ENCODE measurements at regions not wholly inside any gene's neighbourhood (a gene's known extent, or its start where the extent isn't known, plus 50 kb on each side); places are given as distances from the start of the nearest gene placed in this dataset.

DNA sequence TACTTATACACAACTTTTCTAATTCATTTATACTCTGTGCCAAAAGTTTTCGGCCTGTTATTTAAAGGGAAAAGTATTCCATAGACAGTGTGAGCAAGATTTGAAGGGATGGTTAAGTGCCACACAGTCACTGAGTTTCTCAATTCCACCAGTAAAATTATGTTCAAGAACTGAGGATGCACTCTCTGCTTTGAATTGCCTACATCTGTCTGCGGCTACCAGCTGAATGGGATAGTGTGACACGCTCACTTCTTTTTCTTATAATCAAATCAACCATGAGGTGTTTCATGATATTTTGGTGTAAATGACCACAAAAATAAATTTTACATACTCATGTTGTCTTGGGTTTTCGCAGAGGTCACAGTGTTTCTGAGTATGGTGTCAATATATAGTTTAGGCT lies 218.4 kb upstream of the TMEM161B start:
- no peak for DNase-seq (ENCODE audit: low spot score)

DNA sequence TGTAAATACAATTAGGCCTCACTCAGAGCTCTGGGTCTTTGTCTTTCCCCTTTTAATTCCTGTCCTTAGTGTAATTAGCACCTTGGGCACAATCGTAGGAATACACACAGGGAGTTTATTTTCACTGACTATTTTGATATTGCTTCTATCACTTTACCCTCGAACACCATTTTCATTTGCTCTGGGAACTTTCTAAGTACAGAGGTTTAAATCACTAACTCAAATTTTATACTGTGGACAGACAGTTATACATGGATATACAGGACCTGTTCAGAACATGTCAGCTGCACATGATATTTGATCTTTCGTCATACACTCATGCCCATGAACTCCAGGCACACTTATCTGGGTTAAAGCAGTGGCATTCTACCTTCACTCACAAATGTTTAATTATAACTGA lies 217.8 kb upstream of the TMEM161B start:
- no peak for DNase-seq (ENCODE audit: low spot score)

DNA sequence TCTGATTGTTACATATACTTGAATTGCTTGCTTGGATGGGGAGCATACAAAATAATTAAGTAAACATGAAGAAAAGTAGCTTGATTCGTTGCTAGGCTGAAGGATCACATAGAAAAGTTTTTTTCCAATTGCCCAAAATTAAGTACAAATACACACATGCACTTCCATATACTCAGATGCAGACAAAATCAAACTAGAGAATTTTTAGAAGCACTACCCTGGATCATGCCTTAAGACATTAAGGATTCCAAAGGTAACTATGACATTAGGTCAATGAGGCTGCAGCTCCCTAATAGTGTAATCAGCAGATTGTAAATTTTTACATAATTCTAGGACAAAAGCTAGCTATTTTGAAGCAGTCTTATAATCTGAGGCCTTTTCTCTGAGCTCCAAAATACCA lies 216.9 kb upstream of the TMEM161B start:
- no peak for DNase-seq (ENCODE audit: low spot score)

DNA sequence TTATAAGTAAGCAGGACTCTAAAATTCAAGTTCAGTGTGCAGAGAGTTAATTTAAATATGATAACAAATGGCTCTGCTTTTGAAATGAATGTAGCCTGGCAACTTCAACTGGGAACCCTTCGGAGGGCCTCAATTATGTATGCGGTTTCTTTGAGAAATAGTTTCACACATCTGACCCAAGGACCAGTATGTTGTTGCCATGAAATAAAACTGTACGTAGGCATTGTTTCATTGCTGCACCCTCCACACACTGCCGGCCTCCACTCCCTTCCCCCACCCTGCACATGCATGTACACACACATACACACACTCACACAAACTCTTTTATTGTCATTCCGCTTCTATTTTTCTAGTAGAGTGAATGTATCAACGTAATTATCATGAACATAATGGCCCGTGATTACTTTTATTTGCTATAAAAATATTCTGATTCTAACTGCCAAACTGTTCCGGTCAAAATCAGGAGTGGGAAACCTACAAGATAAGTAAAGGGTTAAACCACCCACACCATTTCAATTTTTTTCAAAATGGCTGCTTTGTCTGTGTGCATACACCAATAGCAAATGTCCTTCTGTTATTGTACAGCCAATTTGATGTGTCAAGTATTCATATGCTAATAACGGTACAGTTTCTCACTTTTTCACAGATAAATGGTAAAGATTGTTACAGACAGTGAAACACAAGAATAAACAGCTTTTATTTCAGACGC lies 215.5 kb upstream of the TMEM161B start:
- DNase-seq (ENCODE audit: low spot score): no peak

DNA sequence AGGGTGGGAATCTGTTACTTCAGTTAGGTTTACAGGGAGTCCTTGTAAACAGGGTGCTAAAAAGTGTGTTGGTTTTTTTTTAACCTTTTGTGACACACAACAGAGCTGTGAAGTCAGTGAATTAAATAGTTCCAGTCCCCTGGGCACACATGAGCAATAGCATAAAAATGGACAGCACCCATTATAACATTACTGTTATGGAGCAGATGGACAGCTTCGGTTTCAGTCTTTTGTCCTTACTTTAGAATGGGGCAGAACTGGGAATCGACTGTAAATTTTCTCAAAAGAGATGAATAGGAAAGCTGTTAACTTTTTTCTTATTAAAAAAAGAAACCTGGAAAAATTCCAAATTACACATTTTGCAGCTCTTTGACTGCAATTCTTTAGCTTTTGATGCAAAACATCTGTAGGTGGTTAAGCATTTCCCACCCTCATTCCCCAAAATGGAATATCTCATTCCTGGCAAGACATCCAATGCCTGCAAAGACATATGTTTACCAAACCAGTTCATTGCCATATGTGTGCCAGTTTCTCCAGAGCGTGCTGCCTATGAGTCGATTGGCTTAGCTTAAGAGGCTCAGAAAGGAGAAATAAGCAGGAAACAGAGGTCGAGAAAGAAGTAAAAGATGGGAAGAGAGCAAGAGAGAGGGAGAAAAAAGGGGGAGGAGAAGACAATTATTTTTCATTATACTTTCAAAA lies 212.3 kb upstream of the TMEM161B start:
- no peak for DNase-seq (ENCODE audit: low spot score)

DNA sequence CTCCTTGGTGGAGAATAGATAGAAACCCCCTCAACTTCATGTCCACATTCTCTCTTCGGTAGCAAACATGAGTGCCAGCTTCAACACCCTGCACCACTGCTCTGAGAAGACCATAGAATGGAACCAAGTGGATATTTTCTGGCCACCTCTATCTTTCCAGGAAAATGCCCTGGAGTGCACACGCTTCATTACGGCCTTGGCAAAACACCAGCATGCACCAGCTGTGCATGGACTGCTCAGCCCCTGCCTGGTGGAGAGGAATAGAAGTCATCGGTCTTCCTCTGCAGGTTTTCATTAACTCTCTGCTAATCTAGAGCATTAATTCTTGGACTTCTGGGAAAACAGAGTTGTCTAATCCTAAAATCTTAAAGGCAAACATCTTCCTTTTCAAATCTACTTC lies 211.6 kb upstream of the TMEM161B start:
- no peak for DNase-seq (ENCODE audit: low spot score)

DNA sequence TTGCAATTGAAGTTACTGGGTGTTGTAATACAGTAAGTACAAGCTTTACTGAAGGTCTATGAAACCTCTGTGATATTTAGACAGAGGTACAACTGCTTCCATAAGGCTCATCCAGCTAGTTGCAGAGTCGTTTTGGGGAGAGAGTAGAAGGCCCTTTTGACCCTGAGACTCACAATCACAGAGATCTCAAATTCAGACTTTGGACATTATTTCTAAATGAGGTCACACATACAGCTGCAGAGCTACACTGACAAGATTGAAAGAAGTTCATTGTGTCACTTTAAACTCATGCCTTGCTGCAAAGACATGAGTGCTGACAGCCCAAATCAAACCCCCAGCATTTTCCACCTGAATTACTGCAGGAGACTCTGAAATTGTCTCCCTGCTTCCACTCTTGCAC lies 205.9 kb upstream of the TMEM161B start:
- DNase-seq (ENCODE audit: low spot score): no peak

DNA sequence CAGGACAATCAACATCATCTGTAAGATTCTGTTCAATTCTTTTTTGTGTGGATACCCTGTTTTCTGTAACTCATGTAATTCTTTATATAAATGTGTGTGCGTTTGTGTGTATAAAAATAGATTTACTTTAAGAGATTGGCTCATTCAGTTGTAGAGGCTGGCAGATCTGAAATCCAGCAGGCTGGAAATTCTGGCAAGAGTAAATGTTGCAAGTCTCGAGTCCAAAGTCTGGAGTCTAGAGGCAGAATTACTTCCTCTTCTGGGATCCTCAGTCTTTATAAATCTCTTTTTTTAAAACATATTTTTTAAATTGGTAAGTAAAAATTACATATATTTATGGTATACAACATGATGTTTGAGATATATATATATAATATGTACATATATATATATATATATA lies 202.1 kb upstream of the TMEM161B start:
- no peak for DNase-seq (ENCODE audit: low spot score)

DNA sequence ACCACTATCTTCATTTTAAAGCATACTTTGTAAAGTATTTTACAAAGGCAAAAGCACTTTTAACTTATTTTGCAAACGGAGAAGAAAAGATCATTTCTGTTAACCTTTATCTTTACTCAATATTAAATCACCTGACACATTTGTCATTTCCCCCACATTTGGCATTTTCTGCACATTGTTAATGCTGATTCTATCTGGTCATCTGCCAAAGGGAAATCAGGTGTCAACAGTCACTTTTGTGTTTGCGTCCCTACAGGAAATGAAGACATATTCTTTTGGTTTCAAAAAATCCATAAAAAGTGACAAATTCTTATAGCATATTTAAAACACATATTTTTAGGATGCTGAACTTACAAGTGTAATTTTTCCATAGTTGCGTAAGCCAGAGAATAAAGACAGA lies 191.3 kb upstream of the TMEM161B start:
- no peak for DNase-seq (ENCODE audit: low spot score)

DNA sequence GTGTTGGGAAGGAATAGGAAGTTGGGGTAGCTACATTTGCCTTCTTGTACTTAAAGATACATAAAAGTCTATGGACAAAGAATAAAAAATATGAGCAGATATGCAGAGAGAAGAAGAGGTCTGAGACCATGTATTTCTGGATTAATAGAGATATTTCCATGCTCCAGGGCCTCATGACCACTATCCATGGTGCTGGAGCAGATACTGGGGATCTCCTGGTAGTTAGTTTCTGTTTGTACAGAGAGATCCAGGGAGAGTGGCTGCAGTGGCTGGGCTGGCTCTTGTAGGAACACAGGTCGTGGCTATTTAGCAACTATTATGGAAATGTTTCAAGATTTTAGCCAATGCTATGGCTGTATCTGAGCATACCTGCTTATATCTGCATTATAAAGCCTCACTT lies 184.2 kb upstream of the TMEM161B start:
- DNase-seq (ENCODE audit: low spot score): no peak

DNA sequence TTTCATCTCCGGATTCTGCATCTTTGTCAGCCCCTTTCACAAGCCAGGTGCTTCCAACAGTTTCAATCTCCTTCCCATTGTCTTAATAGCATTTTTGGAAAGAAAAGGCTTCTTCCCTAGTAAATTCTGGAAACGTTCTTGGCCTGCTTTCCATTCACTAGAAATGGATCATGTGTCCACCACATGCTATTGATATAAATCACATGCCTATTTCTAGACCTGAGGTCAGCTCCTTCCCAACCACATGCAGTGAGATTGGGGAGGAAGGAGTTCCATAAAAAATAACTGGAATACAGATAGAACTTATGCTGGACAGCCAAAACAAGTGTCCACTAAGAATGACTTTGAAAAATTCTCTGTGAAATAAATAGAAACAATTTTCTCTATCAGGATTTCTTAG lies 181.6 kb upstream of the TMEM161B start:
- DNase-seq (ENCODE audit: low spot score): no peak

DNA sequence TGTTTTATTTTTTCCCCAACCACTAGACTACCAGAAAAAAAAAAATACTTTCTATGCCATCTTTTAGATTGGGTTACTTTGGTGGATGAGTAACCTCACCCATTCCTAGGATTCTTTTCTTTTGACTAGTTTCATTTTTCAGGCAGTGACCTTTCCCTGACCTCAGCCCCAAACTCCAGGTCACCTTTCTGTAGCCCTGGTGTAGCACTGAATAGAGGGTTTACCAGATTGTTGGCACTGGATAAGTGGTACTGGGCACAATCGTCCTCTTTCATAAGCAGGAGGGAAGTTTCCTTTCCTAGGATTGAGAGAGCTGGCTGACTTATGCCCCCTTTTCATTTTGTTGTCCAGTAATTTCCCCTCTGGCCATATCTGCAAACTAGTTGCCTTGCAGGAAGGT lies 169.4 kb upstream of the TMEM161B start:
- DNase-seq (ENCODE audit: low spot score): no peak

DNA sequence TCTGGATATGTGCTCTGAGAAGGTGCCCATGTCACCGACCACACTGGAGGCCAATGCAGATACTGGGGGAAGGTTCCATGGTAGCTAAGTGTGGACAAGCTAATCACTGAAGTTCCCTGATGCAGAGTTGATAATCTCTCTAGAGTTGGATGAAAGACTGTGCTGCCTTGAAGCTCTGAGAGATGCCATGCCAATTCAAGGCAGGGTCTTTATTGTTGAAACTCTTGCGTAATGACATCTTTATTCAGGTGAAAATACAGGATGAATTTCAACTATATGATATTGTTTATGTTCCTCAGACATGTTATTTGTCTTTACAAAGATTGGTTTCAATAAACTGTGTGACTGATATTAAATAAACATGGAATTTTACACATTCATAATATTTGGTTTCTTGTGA lies 167.6 kb upstream of the TMEM161B start:
- DNase-seq (ENCODE audit: low spot score): no peak

DNA sequence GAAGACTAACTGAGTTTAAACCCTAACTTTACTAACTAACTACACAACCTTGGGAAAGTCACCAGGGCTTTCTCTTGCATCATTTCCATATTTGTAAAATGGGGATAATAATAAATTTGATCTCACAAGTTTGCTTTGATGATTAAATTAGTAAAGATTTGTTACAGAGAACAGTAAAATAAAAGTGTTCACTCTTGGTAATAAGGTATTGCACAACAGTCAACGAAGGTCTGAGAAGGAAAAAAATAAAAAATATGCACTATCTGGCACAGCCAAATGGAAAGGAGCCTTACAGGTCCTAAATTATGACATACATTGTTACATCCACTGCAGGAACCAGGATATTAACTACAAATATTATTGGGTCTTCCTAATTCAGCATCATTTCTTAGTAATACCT lies 160.0 kb upstream of the TMEM161B start:
- DNase-seq (ENCODE audit: low spot score): no peak

DNA sequence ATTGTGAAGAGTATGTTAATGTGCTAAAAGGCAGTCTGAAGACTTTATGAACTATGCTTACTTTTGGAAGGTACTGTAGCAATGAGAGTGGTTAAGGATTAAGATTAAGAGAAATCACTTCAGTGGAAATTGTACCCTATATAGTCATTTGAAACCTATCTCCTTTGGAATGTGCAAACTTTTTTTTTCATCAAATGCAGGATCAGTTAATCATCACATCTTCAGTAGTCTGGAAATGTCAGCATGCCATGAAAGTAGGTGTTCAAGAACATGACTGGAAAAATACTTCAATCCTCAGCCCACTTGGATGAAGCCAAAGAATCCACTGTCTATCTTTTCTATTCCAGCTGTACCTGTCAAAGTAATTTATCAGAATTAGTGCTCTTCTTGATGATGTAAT lies 157.8 kb upstream of the TMEM161B start:
- DNase-seq (ENCODE audit: low spot score): no peak

DNA sequence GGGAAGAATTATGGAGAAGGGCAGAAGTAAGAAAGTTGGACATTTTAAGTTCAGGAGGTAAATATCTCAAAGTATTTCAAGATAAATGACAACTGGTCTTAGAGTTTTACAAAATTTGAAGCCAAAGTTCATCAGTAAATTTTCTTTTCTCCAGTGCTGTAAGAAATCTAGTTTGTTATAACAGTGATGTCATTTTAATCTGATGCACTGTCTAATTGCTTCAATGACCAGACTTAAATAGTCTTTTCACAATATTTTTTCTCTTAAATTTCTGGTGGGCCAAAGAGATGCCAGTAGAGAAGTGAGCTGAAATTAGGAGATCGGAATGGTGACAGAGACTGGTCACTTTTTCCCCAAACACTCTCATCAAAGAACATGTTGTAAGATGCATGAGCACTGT lies 156.5 kb upstream of the TMEM161B start:
- no peak for DNase-seq (ENCODE audit: low spot score)

DNA sequence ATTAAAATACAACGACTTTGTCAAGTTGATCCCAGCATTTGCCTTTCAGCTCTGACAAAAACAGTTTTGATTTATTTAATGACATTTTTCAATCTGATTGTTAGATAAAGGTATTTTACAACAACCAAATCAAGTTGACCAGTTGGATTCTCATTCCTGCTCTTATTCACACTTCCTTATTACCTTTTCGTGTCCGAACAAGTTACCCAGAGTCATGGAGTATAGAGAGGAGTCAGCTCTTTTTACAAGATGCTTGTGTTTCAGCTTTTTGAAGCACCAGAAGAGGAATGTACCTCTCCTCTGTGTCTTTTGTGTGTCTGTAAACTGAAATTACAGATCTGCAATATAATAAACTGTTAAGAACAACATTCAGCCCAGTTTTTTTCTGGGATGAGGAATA lies 151.3 kb upstream of the TMEM161B start:
- no peak for DNase-seq (ENCODE audit: low spot score)

DNA sequence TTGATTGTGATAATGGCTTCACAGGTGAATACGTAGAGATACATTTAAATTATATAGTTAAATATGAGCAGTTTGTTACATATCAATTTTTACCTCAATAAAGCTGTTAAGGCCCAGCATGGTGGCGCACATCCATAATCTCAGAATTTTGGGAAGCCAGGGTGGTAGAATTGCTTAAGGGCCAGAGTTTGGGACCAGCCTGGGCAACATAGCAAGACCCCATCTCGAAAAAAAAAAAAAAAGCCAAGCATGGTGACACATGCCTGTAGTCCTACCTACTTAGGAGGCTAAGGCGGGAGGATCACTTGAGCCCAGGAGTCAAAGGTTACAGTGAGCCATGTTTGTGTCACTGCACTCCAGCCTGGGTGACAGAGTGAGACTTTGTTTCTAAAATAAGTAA lies 138.7 kb upstream of the TMEM161B start:
- DNase-seq (ENCODE audit: low spot score): no peak

DNA sequence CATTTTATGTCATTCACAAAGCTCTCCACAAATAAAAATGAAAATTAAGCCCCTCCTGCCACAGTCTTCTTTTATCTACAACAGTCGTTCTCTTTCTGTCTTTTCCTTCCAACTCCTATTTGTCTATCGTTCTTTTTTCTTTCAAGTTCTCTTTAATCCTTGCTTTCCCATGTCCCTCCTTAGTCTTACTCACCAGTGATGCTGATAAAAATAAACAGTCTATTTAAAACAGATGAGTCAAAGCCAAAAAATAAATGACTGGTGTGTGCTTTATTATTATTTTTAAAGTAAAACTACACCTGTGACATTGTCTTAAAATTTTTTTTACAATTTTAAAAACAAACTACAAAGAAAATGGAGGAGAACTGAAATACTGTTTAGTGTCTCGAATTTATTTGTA lies 137.1 kb upstream of the TMEM161B start:
- DNase-seq (ENCODE audit: low spot score): no peak

DNA sequence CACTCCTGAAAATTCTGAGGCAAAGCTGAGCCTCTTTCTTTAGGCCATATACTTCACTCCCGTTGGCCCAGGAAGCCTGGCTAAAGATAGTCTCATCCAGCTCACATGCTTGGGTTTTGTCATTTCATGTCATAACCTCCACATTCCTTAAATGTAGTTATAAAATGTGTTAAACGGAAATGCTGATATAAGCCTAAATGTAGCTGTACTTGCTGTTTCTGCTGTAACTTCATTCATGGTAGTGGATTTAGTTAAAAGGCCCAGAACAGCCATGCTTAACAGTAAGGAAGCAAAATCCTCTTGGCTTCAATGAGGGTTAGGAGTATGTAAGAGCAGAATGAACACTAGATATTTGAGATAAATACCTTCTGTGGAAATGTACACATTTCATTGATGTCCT lies 135.8 kb upstream of the TMEM161B start:
- no peak for DNase-seq (ENCODE audit: low spot score)

DNA sequence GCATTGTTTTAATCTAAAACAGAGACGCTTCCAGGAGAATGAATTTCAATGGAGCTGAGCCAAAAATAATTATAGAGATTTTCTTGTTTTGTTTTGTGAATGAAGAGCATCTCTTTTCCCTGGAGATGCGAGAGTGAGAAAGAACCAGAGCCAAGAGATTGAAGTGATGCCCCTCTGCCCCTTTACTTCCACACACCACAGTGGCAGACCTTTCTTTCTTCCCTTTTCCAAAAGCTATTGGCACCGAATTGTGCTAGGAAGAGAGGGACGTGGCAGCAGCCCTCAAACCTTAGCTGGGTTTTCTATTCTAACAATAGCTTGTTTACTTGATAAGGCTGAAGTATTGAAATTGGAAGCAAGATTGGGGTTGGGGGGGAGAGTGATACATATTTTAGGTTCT lies 133.0 kb upstream of the TMEM161B start:
- no peak for DNase-seq (ENCODE audit: low spot score)

DNA sequence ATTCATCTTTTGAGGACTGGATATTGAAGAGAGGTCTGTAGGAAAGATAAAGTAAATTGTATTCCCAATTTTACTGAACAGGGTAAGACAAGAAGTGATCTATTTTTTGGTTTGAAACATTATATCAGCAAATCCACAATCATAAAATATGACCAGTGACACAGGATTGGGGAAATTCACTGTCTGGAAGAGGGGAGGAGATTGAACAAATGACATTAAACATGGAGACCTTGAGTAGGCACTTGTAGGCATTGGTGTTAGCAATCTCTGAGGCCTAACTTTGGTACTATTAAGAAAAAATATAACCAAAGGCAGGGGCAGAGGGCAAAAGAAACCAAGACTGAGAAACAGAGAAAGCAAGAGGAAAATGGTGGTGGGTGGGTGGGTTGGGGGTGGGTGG lies 132.6 kb upstream of the TMEM161B start:
- DNase-seq (ENCODE audit: low spot score): no peak

DNA sequence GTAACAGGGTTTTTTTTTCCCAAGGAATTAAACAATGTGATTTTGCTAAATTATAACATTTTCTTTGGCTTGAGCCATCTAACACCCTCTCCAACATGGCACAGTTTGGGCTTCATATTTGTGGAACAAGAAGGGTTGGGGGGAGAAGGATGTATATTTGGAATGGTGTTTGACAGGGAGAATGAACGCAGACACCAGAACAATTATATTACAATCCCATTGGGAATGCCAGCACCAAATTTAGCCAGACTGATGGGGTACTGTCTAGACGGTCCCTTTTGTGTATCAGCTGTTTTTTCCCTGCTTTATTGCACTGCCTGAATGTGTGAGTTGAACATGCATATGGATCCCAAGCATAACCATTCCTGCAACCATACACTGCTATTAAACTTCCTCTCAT lies 130.9 kb upstream of the TMEM161B start:
- no peak for DNase-seq (ENCODE audit: low spot score)

DNA sequence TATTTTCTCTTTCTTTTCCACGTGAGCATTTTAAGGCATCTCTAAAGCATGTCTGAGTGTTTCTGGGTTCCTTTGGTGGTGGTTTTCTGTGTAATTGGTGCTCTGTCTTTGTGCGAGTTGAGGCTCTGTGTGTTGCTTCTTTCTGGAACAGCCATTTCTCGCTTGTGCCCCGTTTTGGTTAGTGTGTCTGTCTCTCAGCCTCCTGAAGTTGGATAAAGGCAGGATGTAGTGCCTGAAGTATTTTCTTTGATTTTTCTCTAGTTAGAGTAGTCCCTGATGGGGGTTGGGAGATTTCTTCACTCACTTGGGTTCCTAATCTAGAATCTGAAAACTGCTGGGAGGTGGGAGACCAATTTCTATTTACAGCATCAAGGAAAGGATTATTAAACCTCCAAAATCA lies 129.7 kb upstream of the TMEM161B start:
- no peak for DNase-seq (ENCODE audit: low spot score)
